ENCODE measurements at regions not wholly inside any gene's neighbourhood (a gene's known extent, or its start where the extent isn't known, plus 50 kb on each side); places are given as distances from the start of the nearest gene placed in this dataset.
A peak's percentile ranks its signal among the peaks of the same experiment; 100 is the strongest.
"Not testable (repeated sequence)": the region's sequence is repeated elsewhere in the genome, so short reads cannot be mapped to it uniquely, and the experiment has no call there.

DNA sequence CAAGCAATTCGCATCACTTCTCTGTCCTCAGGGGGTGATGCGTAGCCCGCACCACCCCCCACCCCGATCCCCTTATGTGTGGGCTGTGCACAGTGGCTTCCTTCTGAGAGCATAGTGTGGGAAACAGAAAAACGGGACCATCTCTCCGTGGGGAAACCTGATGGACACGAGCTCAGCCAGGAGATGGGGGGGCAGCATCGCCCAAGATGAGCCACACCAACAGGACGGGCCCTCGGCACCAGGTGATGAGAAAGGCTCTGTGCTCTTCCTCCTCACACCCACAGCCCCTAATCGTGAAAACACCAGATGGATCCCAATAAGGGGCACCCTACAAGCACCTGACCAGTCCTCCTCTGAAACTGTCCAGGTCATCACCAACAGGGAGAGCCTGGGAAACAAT, 153.6 kb downstream of the SHANK2 start:
- DNase-seq (ENCODE audit: low read depth), result no peak

DNA sequence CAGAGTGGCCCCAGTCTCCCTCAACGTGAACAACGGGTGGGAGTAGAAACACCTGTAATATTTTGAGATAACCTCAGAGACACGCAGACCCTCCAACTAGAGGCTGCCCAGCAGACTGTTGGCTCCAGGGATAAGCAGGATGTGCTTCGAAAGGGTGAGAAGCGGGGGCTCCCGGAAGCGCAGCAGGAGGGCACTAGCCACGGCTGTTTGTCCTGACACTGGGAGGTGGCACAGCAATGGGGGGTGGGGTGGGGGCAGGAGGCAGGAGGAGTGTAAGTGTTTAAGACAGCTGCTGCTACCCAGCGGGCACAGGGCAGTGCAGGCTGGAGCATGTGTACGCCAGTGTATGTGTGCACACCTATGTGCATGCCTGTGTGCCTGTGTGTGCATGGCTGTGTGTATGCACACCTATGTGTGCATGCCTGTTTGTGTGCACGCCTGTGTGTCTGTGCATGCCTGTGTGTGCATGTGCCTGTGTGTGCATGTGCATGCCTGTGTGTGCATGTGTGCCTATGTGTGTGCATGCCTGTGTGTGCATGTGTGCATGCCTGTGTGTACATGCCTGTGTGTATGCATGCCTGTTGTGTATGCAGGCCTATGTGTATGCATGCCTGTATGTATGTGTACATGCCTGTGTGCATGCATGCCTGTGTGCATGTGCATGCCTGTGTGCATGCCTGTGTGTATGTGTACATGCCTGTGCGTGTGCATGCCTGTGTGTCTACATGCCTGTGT, 154.7 kb downstream of the SHANK2 start:
- DNase-seq (ENCODE audit: low read depth), result no peak

DNA sequence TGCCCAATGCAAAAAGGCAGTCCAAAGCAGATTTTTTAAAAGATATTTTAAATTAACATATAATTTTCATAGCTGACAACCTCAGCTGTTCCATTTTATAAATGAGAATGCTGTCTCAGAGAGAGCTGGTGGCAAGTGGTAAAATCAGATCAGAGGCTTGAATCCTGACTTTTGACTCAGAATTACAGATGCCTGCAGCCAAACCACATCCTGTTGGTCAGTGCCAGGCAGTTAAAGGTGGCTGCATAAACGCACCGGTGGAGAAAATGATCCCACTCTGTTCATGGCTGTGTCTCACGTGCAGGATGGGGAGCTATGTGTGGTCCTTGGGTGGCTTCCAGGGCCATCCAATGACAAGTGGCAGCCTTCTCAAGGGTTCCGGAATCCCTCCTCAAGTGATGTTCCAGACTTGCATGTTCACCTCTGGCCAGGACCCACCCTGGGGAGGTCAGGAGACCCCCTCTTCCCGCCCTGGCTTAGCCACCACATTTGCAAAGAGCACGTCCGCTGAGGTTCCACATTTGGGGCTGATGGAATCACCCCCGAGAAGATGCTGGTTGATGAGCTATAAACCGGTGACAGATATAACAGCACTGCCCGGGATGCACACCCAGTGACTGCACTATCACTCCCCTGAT, 155.5 kb downstream of the SHANK2 start:
- DNase-seq (ENCODE audit: low read depth), result no peak

DNA sequence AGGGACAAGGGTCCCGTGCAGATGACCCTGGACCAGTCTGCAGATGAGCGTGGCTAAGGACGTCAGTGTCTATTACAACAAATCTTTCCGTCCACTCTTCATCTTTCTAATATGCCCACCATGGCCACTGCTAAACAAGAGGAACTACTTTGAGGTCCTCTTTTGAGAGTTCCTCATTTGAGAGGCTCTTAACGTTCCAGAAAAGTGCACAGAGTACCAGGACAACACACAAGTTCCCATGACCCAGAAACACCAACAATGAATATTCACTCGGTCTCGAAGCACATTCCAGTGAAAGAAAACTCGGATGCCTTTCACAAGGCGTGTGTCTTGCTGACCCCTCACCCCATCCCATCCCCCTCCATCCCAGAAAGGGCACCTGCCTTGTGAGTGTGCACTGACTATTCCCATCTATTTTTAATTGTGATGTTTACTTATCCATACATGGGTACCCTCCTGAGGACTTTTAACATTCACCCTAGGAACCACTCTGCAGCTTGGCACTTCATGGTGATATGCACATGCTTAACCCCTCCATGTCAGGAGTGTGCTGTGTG, 157.0 kb downstream of the SHANK2 start:
- no peak for DNase-seq (ENCODE audit: low read depth)

DNA sequence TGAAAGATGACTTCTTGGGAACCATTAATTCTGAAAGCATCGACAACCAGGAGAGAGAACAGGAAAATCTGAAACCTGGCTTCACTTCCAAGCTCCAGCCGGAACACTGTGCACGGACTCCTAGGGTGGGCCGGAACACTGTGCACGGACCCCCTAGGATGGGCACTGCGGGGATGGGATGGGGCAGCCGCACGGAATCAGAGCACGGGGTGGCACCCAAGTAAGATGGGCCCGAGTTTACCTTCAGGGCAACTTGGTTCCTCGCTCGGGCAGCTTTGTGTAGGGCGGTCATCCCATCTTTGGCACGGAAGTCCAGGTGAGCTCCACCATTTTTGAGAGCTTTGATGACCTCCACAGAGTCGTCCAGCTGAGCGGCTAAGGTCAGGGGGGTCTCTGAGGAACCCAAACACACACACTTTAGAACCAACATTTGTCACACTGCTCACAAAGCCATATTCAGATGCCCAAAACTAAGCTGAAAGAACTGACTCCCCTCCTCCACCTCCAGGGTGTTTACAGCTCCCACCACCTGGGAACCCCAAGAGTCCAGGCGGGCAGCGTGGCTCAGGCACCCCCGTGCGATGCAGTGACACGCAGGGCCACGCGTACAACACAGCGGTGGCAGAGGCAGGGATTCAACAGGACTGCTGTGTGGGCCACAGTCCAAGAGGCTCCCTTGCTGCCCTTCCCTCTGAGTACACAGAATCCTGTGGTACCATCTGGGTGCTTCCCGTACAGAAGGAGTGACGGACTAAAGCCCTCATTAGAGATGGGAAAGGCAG, 157.9 kb downstream of the SHANK2 start:
- no peak for DNase-seq (ENCODE audit: low read depth)

DNA sequence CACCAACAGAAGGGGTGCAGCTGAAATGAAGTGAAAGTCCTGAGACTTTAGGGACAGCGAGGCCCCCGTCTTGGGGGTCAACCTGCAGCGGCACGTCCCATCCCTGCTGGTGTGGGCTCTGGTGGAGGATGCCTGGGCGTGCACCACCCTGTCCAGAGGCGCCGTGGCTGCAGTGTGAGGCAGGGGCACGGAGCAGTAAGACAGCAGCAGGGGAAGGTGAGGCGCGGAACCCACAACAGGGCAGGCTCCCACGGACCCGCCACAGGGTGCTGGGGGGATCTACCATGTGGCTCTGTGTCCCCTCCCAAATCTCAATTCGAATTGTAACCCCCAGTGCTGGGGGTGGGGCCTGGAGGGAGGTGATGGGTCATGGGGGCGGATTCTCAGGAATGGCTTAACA, 158.6 kb downstream of the SHANK2 start:
- no peak for DNase-seq (ENCODE audit: low read depth)

DNA sequence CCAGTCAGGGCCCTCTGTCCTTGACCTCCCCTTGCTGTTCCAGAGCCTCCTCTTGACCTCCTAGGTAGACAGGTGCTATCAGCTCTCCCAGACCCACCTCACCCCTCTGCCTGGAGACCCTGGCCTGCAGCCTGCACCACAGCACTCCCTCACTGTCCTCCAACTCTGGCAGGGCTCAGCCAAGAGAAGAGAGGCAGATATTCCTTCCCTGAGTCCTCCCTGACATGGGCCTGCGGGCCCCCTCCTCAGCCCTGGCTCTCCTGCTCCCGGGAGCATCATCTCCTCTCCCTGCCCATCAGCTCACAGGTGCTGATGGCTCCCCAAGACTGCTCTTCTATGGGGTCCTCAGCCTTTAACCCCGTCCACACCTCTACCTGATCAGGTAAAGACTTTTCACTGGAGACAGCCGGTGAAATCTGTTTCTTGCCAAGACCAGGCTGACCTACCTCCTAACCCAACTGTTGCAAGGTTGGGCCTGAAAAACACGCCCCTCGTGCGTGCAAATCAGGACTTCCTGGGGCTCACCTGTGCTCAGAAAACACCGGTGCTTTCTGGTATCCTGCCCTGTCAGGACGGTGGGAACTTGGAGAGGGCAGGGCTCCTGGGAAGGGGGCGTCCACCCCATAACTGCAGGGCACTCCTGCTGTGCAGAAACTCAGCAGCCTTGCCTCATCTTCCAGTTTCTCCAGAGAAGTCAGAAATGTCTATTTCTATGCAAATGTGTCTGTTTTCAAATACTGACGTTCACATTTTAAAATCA, 160.7 kb downstream of the SHANK2 start:
- DNase-seq (ENCODE audit: low read depth), result no peak

DNA sequence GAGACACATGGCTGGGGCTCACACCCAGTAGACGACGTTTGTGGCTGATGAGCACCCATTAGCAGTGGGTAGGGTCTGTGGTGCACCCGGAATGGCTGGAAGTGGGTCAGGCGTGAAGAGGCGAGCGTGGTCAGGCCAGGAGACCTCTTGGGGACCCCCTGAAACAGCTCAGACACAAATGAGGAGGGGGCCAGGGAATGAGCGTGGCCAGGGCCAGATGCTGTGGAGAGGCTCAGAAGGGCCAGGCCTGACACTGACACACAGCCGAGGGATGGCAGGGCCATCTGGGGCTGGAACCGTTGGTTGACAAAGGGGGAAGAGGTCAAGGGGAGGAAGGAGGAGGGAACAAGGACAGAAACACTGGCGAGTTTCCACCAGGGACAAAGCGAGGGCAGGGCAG, 162.8 kb downstream of the SHANK2 start:
- no peak for DNase-seq (ENCODE audit: low read depth)

DNA sequence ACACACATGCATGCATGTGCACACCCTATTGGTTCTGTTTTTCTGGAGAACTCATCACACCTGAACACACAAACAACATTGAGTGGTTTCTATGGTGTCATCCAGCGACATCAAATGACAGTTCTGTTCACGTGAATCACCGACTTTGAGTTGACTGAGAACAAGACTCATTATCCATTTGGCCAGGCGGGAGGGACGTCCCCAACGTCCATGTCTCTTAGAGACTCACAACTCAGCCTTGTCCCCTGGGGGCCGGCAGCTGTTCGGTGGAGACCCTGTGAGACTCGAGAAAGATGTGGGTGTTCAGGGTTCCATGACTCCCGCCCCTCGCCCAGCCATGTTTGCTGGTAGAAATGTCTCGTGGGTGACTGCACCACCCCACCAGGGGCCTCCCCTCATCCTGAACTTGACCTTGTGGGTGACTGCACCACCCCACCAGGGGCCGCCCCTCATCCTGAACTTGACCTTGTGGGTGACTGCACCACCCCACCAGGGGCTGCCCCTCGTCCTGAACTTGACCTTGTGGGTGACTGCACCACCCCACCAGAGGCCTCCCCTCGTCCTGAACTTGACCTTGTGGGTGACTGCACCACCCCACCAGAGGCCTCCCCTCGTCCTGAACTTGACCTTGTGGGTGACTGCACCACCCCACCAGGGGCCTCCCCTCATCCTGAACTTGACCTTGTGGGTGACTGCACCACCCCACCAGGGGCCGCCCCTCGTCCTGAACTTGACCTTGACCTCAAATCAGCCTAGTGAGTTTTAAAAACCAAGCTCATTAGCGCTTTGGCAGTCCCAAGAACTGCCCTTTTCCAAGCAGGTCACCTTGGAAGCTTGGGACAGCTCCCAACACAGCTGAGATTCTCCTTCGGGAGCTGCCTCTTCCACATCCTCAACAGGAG, 163.8 kb downstream of the SHANK2 start:
- DNase-seq (ENCODE audit: low read depth), result not testable (repeated sequence)

DNA sequence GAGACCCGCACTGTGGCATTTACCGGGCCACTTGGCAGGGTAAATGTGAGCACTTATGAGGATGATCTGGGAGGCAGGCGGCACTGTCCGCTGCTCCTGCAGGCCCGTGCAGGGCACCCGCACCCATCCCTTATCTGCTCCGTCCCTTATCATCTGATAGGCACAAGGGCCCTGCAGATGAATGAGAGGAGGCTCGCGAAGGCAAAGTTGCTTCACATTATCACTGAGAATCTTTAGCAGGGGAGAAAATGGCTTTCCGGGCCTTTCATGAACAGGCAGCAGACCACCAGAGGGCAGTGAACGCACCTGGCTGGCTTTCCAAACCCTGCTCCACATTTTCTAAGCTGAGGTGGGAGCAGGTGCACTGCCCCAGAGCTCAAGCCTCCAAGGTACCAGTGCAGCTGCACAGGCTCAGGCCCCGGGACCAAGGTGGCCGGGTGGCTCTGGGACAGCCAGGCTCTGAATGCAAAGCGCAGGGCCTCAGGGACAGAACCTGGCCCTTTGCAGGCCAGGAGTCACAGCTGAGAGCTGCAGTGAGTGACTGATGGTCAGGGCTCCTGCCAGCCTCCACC, 165.6 kb downstream of the SHANK2 start:
- DNase-seq (ENCODE audit: low read depth), result no peak

DNA sequence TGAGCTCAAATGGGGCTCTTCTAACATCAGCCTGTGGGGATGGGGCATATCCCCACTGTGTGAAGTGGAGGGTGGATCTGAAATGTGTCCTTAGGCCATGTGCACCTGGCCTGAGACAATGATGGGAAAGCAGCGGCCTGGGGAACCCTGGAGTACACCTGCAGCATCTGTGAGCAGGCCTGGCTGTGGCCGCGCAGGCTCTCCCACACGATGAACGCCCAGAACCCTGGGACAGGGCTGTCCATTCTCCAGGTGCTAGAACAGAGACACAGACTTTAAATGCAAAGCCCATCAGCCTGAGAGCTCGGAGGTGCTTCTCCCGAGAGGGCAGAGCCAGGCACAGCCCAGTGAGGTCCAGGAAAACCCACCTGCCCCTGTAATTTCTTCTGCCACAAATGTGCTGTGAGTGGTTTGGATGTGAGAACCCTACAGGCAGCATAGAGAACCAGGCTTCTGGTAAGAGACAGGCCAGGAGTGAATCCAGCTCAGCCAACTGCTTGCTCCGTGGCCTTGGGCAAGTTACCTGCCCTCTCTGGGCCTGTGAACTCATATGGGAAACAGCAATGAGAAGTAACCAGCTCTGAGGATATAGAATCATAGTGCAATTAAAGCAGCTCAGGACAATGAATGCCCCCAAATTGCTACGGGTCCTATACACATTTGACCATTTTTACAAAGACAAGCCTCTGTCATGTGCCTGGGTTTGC, 167.9 kb downstream of the SHANK2 start:
- no peak for DNase-seq (ENCODE audit: low read depth)

DNA sequence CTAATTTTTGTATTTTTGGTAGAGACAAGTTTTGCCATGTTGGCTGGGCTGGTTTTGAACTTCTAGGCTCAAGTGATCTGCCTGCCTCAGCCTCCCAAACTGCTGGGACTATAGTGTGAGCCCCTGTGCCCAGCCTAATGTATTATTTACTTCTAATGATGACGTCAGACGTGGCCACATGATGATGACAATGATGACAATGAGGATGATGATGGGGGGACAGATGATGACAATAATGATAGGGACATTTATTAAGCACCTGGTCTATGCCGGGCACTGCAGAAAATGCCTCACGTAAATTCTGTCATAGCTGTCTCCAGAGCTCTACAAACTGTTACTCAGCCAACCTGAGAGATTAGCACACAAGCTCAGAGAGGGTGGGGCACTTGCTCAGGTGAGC, 169.3 kb downstream of the SHANK2 start:
- DNase-seq (ENCODE audit: low read depth), result no peak

DNA sequence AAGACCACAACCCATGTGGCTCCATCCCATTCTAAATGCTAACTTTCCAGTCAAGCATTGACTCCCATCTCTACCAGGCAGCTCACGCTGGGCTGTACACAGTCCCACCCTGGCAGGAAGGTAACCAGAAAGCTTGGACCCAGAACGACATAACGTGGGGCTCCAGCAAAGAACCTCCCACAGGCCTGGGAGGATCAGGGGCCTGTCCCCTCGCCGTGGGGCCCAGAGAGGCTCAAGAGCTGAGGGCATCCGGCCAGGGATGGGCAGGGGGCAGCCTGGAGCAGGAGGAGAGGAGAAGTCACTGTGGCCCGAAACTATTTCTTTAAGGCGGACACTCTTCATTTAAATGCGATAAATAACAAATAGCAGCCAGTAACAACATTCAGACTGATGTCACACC, 169.9 kb downstream of the SHANK2 start:
- no peak for DNase-seq (ENCODE audit: low read depth)

DNA sequence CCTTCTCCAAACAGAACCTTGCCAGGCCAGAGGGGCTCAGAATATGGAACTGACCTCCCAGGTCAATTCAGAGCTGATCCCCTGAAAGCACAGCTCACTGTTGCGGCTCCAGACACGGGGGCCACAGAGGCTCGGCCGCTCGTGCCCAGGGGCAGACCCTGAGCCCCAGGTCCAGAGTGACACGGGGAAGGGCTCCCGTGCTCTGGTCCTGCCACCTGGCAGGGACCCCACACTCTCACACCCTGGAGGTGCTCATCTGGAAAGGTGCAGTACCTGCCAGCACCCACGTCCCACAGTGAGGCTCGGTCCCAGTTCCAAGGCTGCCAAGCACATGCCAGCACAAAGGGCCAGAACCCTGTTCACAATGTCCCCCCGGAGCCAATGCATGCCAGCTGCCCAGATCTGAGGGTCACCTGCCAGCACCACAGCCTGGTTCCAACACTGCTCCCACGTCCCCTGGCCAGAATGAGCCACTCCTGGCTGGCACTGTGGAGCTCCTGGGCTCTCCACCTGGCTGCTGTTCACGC, 170.6 kb downstream of the SHANK2 start:
- DNase-seq (ENCODE audit: low read depth), result no peak

DNA sequence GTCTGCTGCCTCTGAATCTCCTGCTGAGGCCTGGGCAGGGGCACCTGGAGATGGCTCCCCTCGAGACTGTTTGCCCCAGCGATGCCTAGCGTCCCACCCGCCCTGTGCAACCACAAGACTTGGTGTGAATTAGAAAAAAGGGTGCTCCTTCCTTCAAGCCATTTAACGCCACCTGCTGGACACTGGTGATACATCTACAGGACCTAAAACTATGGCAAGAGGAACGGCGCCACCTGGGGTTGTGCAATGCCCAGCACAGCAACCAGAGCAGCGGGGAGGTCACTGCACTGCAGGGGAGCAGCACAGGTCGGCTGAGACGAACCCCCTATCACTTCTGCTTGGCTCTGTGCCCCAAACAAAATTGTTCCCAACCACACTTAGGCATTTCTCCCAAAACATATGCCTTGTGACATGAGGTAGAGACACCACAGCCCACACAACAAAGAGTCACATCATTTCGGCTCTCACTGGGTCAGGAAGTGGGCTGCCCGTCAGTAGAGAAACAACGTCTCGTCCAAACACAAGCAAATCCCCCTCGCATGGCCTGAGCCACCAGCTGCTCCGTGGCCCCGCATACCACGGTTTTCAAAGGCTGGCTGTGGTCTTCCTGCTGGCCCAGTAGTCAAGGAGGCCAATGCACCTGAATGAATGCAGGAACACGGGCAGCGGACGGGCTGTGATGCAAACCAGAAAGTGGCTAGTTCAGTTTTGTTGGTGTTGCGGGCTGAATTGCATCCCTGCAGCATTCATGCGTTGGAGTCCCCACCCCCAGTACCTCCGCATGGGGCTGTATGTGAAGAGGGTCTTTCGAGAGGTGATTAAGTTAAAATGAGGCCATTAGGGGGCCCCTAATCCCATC, 171.9 kb downstream of the SHANK2 start:
- DNase-seq (ENCODE audit: low read depth), result peak; percentile 48

DNA sequence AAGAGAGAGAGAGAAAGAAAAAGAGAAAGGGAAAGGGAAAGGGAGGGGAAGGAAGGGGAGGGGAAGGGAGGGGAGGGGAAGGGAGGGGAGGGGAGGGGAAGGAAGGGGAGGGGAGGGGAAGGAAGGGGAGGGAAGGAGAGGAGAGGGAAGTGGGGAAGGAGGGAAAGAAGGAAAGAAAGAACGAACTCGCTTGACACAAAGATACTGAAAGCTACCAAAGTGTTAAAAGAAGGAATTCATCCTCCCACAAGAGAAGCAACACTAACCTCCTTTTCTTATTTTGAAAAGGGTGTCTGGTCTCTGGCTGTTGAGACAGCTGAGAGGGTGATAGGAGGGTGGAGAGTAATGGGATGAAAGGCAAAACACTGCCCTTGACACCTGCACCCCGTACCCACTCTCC, 172.6 kb downstream of the SHANK2 start:
- DNase-seq (ENCODE audit: low read depth), result no peak

DNA sequence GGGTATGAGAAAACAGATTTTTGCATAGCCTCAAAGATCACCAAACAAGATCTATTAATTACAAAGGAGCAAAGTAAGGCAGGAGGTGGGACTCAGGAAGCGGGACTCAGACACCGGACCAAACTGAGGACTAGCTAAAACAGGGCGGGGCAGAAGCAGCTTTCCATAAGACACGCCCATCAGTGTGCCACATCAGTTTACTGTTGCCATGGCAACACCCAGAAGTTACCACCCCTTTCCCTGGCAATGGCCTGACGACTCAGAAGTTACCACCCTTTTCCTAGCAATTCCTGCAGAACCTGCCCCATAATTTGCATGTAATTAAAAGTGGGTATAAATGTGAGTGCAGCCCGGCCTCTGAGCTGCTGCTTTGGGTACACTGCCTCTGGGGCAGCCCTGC, 173.9 kb downstream of the SHANK2 start:
- no peak for DNase-seq (ENCODE audit: low read depth)

DNA sequence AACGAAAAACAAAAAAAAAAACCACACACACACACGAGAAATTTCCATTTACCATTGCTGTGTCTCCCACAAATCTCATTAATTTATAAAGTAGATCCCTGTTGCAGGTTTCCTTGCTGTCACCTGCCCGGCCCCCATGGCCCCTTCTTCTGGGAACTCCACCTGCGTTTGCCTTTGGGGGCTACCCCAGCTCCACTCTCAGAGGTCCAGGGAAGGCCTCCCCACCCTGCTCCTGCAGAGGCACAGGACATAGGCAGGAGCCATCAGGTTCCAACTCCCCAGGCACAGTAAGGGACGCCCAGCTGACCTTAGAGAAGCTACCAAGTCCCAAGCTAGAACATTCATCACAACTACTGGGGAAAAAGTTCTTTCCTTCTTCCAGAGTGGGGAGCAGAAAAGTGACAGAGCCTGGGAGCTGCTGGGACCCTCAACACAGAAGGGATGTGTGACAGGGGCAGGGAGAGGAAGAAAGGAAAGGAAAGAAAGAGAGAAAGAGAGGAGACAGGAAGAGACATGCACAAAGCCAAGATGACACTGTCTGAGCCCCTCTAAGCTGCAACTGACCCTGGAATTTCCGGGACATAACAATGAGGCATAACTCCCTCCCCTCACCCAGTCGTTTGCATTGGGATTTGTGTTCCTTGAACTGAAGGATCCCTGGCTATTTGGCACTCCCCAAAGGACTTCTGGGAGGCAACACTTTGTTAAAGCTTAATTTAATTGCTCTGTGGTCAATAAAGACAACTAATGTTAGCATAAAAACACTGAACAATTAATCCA, 175.7 kb downstream of the SHANK2 start:
- no peak for DNase-seq (ENCODE audit: low read depth)
